ENCODE measurements at regions not wholly inside any gene's neighbourhood (a gene's known extent, or its start where the extent isn't known, plus 50 kb on each side); places are given as distances from the start of the nearest gene placed in this dataset.

DNA sequence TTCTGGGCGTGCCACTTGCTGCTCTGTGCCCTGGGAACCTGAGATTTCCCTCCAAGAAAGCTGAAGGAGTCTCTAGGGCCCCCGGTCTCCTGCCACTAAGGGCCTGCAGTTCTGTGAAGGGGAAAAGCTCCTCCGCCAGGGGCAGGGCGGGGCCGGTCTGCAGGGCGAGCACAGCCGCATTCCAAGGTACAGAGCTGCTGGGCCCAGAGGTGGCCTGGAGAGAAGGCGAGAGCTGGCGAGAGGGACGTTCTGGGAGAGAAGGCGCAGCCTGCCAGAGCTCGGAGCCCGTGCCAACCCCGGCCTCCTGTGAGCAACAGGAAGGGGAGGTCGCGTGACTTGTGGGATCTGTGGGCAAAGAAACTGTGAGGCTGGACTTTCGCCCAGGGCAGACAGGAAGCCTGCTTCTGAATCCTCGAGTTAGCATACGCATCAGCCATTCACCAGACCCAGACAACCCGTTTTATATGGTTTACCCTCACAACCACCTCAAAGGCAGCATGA, 500.4 kb downstream of the SHQ1 start:
- DNase-seq (ENCODE audit: low read depth): no peak
- H3K4me3 ChIP-seq (ENCODE audit: low read depth, low read length): no peak overlapping the region
- TF ChIP-seq, protein P1, sequence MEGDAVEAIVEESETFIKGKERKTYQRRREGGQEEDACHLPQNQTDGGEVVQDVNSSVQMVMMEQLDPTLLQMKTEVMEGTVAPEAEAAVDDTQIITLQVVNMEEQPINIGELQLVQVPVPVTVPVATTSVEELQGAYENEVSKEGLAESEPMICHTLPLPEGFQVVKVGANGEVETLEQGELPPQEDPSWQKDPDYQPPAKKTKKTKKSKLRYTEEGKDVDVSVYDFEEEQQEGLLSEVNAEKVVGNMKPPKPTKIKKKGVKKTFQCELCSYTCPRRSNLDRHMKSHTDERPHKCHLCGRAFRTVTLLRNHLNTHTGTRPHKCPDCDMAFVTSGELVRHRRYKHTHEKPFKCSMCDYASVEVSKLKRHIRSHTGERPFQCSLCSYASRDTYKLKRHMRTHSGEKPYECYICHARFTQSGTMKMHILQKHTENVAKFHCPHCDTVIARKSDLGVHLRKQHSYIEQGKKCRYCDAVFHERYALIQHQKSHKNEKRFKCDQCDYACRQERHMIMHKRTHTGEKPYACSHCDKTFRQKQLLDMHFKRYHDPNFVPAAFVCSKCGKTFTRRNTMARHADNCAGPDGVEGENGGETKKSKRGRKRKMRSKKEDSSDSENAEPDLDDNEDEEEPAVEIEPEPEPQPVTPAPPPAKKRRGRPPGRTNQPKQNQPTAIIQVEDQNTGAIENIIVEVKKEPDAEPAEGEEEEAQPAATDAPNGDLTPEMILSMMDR (conservative IDR thresholded peaks at IDR 0.05; ENCODE audit: low read depth, low read length): no peak

DNA sequence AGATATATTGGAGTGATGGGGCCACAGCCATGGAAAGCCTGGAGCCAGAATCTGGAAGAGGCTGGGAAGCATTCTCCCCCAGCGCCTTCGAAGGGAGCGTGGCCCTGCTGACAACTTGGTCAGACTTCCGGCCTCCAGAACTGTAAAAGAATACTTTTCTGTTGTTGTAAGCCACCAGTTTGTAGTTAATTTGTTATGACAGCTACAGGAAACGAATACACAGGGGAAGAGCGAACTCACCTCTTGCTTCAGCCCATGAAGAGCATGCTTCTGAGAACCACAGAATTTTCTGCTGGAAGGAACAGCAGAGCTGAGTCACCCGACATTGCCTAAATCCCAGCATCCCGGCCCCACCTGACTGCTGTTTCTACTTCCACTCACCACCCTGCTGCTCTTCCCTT, 501.7 kb downstream of the SHQ1 start:
- H3K4me3 ChIP-seq (ENCODE audit: low read depth, low read length): no peak overlapping the region
- TF ChIP-seq, protein P1 (conservative IDR thresholded peaks at IDR 0.05; ENCODE audit: low read depth, low read length): no peak
- peak; percentile 52 for DNase-seq (ENCODE audit: low read depth)

- no peak for DNase-seq (ENCODE audit: low read depth)
- H3K4me3 ChIP-seq (ENCODE audit: low read depth, low read length): no peak overlapping the region
- TF ChIP-seq, protein P1 (conservative IDR thresholded peaks at IDR 0.05; ENCODE audit: low read depth, low read length): no peak
Measured at GRCh38 chr3:72345980-72346379, 502.3 kb downstream of the SHQ1 start.

- no peak for DNase-seq (ENCODE audit: low read depth)
Measured at GRCh38 chr3:72345237-72345878, 502.9 kb downstream of the SHQ1 start.

DNA sequence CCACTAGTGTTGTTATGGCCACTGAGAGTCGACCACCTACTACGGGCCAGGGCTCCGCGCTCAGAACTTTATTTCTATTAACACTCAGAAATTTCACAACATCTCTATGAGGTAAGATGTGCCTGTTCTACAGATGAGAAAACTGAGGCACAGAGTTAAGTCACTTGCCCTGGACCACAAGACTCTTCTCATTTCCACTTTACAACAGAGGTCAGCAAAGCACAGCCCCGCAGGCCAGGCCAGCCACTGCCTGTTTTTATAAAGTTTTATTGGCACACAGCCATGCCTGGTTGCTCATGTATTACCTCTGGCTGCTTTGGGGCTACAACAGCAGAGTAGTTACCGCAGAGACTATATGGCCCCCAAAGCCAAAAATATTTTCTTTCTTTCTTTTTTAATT, 503.6 kb downstream of the SHQ1 start:
- no peak for DNase-seq (ENCODE audit: low read depth)
- TF ChIP-seq, protein P1 (conservative IDR thresholded peaks at IDR 0.05; ENCODE audit: low read depth, low read length): no peak
- H3K4me3 ChIP-seq (ENCODE audit: low read depth, low read length): no peak overlapping the region

More at GRCh38 chr3:72345237-72345878, 502.9 kb downstream of the SHQ1 start:
- H3K4me3 ChIP-seq (ENCODE audit: low read depth, low read length): no peak overlapping the region
- TF ChIP-seq, protein P1 (conservative IDR thresholded peaks at IDR 0.05; ENCODE audit: low read depth, low read length): no peak

- no peak for DNase-seq (ENCODE audit: low read depth)
- TF ChIP-seq, protein P1 (conservative IDR thresholded peaks at IDR 0.05; ENCODE audit: low read depth, low read length): no peak
- H3K4me3 ChIP-seq (ENCODE audit: low read depth, low read length): no peak overlapping the region
Measured at GRCh38 chr3:72344236-72344635, 504.0 kb downstream of the SHQ1 start.

DNA sequence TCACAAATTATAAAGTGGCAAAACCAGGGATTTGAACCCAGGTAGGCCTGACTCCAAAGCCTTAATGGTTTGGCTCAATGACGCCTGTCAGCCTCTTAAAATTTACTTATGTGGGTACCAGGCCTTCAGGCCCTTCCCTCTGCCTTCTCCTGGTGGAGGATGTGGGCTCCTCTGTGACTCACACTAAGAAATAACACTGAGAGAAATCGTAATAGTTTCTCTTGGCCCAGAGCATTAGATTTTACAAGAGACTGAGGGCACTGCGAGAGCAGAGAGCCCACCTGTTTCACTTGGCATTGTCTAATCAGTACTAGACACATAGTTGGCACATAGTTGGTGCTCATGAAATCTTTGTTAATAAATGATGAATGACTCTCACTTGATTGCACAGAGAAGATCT, 505.2 kb downstream of the SHQ1 start:
- TF ChIP-seq, protein P1 (conservative IDR thresholded peaks at IDR 0.05; ENCODE audit: low read depth, low read length): no peak
- H3K4me3 ChIP-seq (ENCODE audit: low read depth, low read length): no peak overlapping the region
- no peak for DNase-seq (ENCODE audit: low read depth)
